Gastroesophageal sphincter (tissue), 4 donors: ENCODE measurements at regions not wholly inside any gene's neighbourhood (a gene's known extent, or its start where the extent isn't known, plus 50 kb on each side); places are given as distances from the start of the nearest gene placed in this dataset.

Experiments
- ATAC-seq: fragments of 150-250 bp; one replicate; pipeline ENCODE4 v1.9.1; 2016; ENCODE audit warnings: mild to moderate bottlenecking, moderate library complexity
- H3K27ac ChIP-seq, 4 donors: fragments of 200-600 bp; sonication (generic) in 3 of 4; 1 replicate in 3 of 4; 2 replicates in 1 of 4; pipeline ENCODE4 v1.5.1; 2016 to 2019
- H3K27me3 ChIP-seq: fragments of 200-600 bp; sonication (generic); one replicate; pipeline ENCODE4 v1.5.1; 2019
- H3K36me3 ChIP-seq, 2 donors: fragments of 200-600 bp; sonication (generic); one replicate each; pipeline ENCODE4 v1.5.1; 2019; ENCODE audit warnings: control low read depth in 1 of 2
- H3K4me1 ChIP-seq, 3 donors: fragments of 200-600 bp; sonication (generic); 1 replicate in 2 of 3; 2 replicates in 1 of 3; pipeline ENCODE4 v1.5.1; 2016 to 2019; ENCODE audit warnings: control low read depth in 2 of 3
- H3K4me3 ChIP-seq, 2 donors: fragments of 200-600 bp; sonication (generic); one replicate each; pipeline ENCODE4 v1.5.1; 2019; ENCODE audit warnings: mild to moderate bottlenecking in 1 of 2, moderate library complexity in 1 of 2
- H3K9me3 ChIP-seq, 3 donors: fragments of 200-600 bp; sonication (generic); one replicate each; pipeline ENCODE4 v1.5.1; 2017 to 2019; ENCODE audit warnings: control low read depth in 2 of 3
- CTCF ChIP-seq, 4 experiments: fragments of 200-600 bp in 2 of 4; fragments of 450-650 bp in 2 of 4; sonication (generic) in 1 of 4; IDR thresholded peaks; one replicate each; pipeline ENCODE4 v1.5.1; 2017 to 2019; ENCODE audit warnings: antibody characterized with exemption in 4 of 4, mild to moderate bottlenecking in 2 of 4, moderate library complexity in 2 of 4
- EP300 ChIP-seq: sonication (generic); formaldehyde crosslinking; IDR thresholded peaks from one replicate; pipeline ENCODE4 v1.6.1; 2017; ENCODE audit warnings: antibody characterized with exemption, mild to moderate bottlenecking
- POLR2A ChIP-seq, 2 donors: fragments of 450-650 bp; IDR thresholded peaks; one replicate each; pipeline ENCODE4 v1.6.1; 2017; ENCODE audit warnings: antibody characterized with exemption in 2 of 2, mild to moderate bottlenecking in 2 of 2, moderate library complexity in 1 of 2
- POLR2AphosphoS5 ChIP-seq: sonication (generic); formaldehyde crosslinking; IDR thresholded peaks from one replicate; pipeline ENCODE4 v1.6.1; 2017; ENCODE audit warnings: antibody characterized with exemption
- WGBS, 2 donors: methylation state at CpG; one replicate each; pipeline ENCODE4 v1.1.5; 2018; ENCODE audit warnings: low coverage in 1 of 2; 5-methylcytosine and 5-hydroxymethylcytosine counted together

GRCh38 chr1:60271041-60271440, 197.5 kb upstream of the C1orf87 start:
- no peak for ATAC-seq
- Histone ChIP-seq H3K9me3 (peaks cover 0 to 5% (median 0%) of the 10 kb centered on the region in 3 donors), H3K4me3 (no peak overlapping the region), H3K36me3 (no peaks in the 10 kb centered on the region), H3K27ac (no peak overlapping the region), H3K27me3 (no peaks in the 10 kb centered on the region), H3K4me1 (no peaks in the 10 kb centered on the region)
- TF ChIP-seq CTCF (IDR thresholded peaks at IDR 0.05) (no peak), EP300 (no peak)
- 93 to 95% methylated on average over 13 to 15 of the region's 15 CpGs for WGBS, 2 donors

GRCh38 chr1:60268451-60268850, 194.9 kb upstream of the C1orf87 start:
- Histone ChIP-seq H3K36me3 (no peaks in the 10 kb centered on the region), H3K27me3 (no peaks in the 10 kb centered on the region), H3K9me3 (peaks cover 0 to 5% (median 0%) of the 10 kb centered on the region in 3 donors), H3K4me3 (no peak overlapping the region), H3K27ac (no peak overlapping the region), H3K4me1 (no peaks in the 10 kb centered on the region)
- 83 to 85% methylated on average over 1 to 2 of the region's 2 CpGs for WGBS, 2 donors
- TF ChIP-seq CTCF (IDR thresholded peaks at IDR 0.05) (no peak), EP300 (no peak), POLR2A (IDR thresholded peaks at IDR 0.05) (no peak), POLR2AphosphoS5 (no peak)
- ATAC-seq: no peak

DNA sequence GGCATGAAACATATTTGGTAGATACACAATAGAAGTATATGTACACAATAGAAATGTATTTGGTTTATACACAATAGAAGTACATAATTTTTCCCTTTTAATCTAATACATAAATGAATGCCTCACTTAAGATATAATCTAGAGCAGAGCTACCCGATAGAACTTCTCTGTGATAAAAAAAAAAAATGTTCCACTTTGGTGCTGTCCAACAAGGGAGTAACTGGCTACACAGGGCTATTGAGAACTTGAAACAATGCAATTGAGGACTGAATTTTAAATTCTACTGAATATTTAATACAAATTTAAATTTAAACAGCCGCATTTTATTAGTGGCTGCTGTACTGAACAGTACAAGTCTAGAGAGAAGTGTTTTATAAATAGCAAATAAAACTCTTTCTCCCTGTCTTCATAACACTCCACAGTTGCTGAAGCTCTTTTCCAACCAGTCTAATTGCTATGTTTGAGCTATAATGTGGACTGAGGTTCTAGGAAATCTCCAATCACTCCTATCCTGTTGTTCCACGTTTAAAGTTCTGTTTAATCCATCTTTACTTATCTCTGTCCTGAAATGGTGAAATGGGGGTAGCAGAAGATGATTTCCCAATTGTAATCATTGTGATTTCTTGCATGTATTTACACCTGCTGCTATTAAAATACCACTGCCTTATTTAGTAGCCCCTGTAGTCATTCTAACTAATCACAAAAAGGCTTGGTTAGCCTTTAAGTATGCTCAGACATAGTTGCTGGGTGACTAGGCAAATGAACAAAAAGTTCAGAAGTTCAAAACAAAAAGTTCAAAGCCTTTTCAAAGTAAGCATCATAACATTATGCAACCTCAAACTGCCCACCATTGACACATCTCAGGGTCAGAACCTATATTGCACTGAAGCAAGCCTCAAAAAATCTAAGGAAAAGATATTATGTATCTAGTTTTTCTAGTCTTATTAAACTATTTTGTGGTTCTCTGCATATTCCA, 192.3 kb upstream of the C1orf87 start:
- 53 to 84% methylated on average over 3 of the region's 3 CpGs for WGBS, 2 donors
- Histone ChIP-seq H3K9me3 (peaks cover 0 to 5% (median 0%) of the 10 kb centered on the region in 3 donors), H3K27ac (no peak overlapping the region), H3K27me3 (no peaks in the 10 kb centered on the region), H3K4me3 (no peak overlapping the region), H3K36me3 (no peaks in the 10 kb centered on the region), H3K4me1 (no peaks in the 10 kb centered on the region)
- ATAC-seq: no peak
- no peak for TF ChIP-seq POLR2A (IDR thresholded peaks at IDR 0.05)

DNA sequence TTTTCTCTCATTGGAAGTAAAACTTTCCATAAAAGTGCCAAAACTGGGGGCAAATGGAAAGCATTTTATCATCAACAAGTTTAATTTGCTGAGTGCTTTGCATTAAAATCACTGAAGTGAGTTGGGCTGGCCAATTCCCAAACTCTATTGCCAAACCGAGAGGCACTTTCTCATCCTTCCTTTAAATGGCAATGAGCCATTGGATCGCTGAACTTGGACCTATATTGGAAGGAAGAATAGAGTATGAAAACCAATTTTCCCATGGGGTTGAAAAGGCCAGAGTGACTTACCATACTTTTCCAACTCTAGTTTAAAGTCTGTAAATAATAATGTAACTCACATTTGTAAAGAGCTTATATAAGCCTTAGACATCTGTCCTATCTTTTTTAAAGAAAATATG, 189.1 kb upstream of the C1orf87 start:
- ATAC-seq: no peak
- Histone ChIP-seq H3K27me3 (no peaks in the 10 kb centered on the region), H3K27ac (no peak overlapping the region), H3K36me3 (no peaks in the 10 kb centered on the region), H3K9me3 (no peaks in the 10 kb centered on the region), H3K4me3 (no peak overlapping the region), H3K4me1 (no peaks in the 10 kb centered on the region)
- TF ChIP-seq POLR2AphosphoS5 (no peak), POLR2A (IDR thresholded peaks at IDR 0.05) (no peak), EP300 (no peak)
- 45 to 52% methylated on average over 2 of the region's 2 CpGs for WGBS, 2 donors

- Histone ChIP-seq H3K4me1 (peaks cover 0 to 5% (median 0%) of the 10 kb centered on the region in 3 donors), H3K27ac (no peak overlapping the region), H3K9me3 (no peaks in the 10 kb centered on the region), H3K36me3 (no peaks in the 10 kb centered on the region), H3K27me3 (no peaks in the 10 kb centered on the region), H3K4me3 (no peak overlapping the region)
- ATAC-seq: no peak
- TF ChIP-seq CTCF (IDR thresholded peaks at IDR 0.05) (no peak), EP300 (no peak), POLR2A (IDR thresholded peaks at IDR 0.05) (no peak), POLR2AphosphoS5 (no peak)
Observed at GRCh38 chr1:60257531-60257930, 184.0 kb upstream of the C1orf87 start.

DNA sequence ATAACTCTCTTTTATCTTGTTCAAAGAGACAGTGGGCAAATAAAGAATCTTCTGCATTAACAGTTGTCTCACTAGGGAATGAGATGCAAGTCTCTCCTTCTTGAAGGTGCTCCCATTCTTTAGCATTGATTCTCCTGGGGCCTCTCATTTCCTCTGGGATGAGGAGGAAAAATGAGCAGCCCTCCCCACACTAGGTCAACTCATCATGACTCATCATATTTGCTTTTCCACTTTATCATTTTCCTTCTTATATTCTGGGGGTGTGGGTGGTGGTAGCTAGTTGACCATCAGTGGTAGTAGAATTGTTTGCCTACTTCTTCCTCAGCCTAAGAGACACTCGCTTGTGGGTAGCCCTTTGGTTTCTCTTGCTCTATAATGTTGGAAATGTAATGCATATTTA, 182.0 kb upstream of the C1orf87 start:
- no peak overlapping the region for H3K27ac ChIP-seq
- H3K27me3 ChIP-seq: no peaks in the 10 kb centered on the region
- no peak overlapping the region for H3K4me3 ChIP-seq
- WGBS, 2 donors: 90 to 100% methylated on average over 1 of the region's 1 CpG
- no peaks in the 10 kb centered on the region for H3K36me3 ChIP-seq
- H3K4me1 ChIP-seq: peaks cover 0 to 5% (median 0%) of the 10 kb centered on the region in 3 donors
- H3K9me3 ChIP-seq: no peaks in the 10 kb centered on the region
- no peak for ATAC-seq
- TF ChIP-seq EP300 (no peak), CTCF (IDR thresholded peaks at IDR 0.05) (no peak)
